ENCODE measurements at regions not wholly inside any gene's neighbourhood (a gene's known extent, or its start where the extent isn't known, plus 50 kb on each side); places are given as distances from the start of the nearest gene placed in this dataset.

GRCh38 chr5:24314106-24314505 is 330.7 kb downstream of the CDH10 start:
- Mint-ChIP-seq H3K9me3 (peaks cover 59% of the 10 kb centered on the region), H3K36me3 (ENCODE audit: low read depth) (no peaks in the 10 kb centered on the region), H3K4me3 (no peak overlapping the region), H3K4me1 (ENCODE audit: low read depth) (no peaks in the 10 kb centered on the region), H3K27ac (no peak overlapping the region), H3K27me3 (no peaks in the 10 kb centered on the region)
- intact Hi-C loops (cut with micrococcal nuclease) = no loop called here

DNA sequence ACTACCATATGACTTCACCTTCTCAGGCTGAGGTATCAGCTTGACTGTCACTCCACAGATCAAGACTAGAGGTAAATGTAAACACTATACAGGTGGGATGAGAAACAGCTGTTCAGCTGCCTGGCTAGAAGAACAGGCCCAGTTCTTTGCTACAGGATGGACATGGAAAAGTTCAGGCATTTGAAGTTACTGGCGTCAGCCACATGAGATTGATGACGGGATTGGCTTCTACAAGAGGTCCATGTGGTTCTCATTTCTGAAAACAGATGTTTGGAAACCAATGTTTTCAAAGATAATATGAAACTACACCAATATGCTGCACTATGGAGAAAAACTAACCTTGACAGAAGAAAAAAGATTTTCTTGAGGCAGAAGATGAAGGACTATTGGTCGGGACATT is 324.1 kb downstream of the CDH10 start:
- H3K27ac Mint-ChIP-seq = no peak overlapping the region
- H3K36me3 Mint-ChIP-seq (ENCODE audit: low read depth) = no peaks in the 10 kb centered on the region
- H3K4me3 Mint-ChIP-seq = no peak overlapping the region
- H3K9me3 Mint-ChIP-seq = peaks cover 18% of the 10 kb centered on the region
- intact Hi-C loops (cut with micrococcal nuclease) = no loop called here
- no peaks in the 10 kb centered on the region for H3K4me1 Mint-ChIP-seq (ENCODE audit: low read depth)
- no peaks in the 10 kb centered on the region for H3K27me3 Mint-ChIP-seq

GRCh38 chr5:24325306-24325832 is 319.4 kb downstream of the CDH10 start:
- H3K4me1 Mint-ChIP-seq (ENCODE audit: low read depth) = no peaks in the 10 kb centered on the region
- H3K4me3 Mint-ChIP-seq = no peak overlapping the region
- peaks cover 8% of the 10 kb centered on the region for H3K9me3 Mint-ChIP-seq
- H3K36me3 Mint-ChIP-seq (ENCODE audit: low read depth) = no peaks in the 10 kb centered on the region
- intact Hi-C loops (cut with micrococcal nuclease) = no loop called here
- no peak overlapping the region for H3K27ac Mint-ChIP-seq
- H3K27me3 Mint-ChIP-seq = no peaks in the 10 kb centered on the region

- H3K36me3 Mint-ChIP-seq (ENCODE audit: low read depth) = no peaks in the 10 kb centered on the region
- intact Hi-C loops (cut with micrococcal nuclease) = no loop called here
- H3K4me3 Mint-ChIP-seq = no peak overlapping the region
- no peaks in the 10 kb centered on the region for H3K27me3 Mint-ChIP-seq
- H3K4me1 Mint-ChIP-seq (ENCODE audit: low read depth) = no peaks in the 10 kb centered on the region
- H3K27ac Mint-ChIP-seq = no peak overlapping the region
- peaks cover 34% of the 10 kb centered on the region for H3K9me3 Mint-ChIP-seq
These were observed 313.2 kb downstream of the CDH10 start for GRCh38 chr5:24331531-24331930.

DNA sequence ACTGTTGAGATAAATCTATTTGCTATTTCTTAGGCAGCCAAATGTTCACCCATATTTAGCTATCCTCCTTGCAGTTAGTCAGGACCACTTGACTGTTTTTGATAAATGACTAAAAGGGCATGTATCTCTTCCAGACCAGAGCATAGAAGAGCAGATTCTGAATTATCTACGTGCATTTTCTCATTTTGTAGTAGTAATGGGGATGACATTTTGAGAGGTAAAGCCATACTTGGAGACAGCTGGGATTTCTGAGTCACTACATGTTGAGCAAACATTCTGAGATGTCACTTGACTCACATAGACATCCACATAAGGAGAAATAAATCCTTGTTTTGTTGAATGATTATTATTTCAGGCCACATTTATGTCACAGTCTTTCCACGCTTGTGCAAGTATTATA is 297.6 kb downstream of the CDH10 start:
- Mint-ChIP-seq H3K4me3 (no peak overlapping the region), H3K36me3 (ENCODE audit: low read depth) (no peaks in the 10 kb centered on the region), H3K9me3 (no peaks in the 10 kb centered on the region), H3K27ac (no peak overlapping the region), H3K27me3 (no peaks in the 10 kb centered on the region), H3K4me1 (ENCODE audit: low read depth) (no peaks in the 10 kb centered on the region)
- intact Hi-C loops (cut with micrococcal nuclease) = no loop called here

DNA sequence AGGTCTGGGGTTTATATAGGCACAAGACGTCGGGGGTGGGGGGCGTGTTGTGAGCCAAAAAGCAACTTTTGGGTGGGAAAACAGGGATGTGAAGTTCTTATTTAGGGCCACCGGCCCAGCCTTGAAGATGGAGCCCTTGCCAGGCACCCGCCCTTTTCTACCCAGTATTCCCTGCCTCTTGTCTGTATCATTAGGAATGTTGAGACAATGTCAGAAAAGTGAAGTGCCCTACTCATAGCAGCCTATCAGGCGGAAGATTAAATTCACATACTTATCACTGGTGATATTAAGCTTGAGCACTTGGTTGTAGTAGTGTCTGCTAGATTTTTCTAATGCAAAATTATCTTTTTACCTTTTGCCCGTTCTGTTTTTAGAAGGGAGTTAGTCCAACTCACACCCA is 293.5 kb downstream of the CDH10 start:
- Mint-ChIP-seq H3K27me3 (no peaks in the 10 kb centered on the region), H3K4me3 (no peak overlapping the region), H3K4me1 (ENCODE audit: low read depth) (no peaks in the 10 kb centered on the region), H3K9me3 (no peaks in the 10 kb centered on the region), H3K27ac (no peak overlapping the region), H3K36me3 (ENCODE audit: low read depth) (no peaks in the 10 kb centered on the region)
- intact Hi-C loops (cut with micrococcal nuclease) = no loop called here

GRCh38 chr5:24353016-24353415 is 291.8 kb downstream of the CDH10 start:
- Mint-ChIP-seq H3K4me1 (ENCODE audit: low read depth) (no peaks in the 10 kb centered on the region), H3K27ac (no peak overlapping the region), H3K9me3 (no peaks in the 10 kb centered on the region), H3K36me3 (ENCODE audit: low read depth) (no peaks in the 10 kb centered on the region), H3K27me3 (no peaks in the 10 kb centered on the region), H3K4me3 (no peak overlapping the region)
- intact Hi-C loops (cut with micrococcal nuclease) = no loop called here

- Mint-ChIP-seq H3K27me3 (no peaks in the 10 kb centered on the region), H3K27ac (no peak overlapping the region), H3K4me3 (no peak overlapping the region), H3K9me3 (no peaks in the 10 kb centered on the region), H3K4me1 (ENCODE audit: low read depth) (no peaks in the 10 kb centered on the region), H3K36me3 (ENCODE audit: low read depth) (no peaks in the 10 kb centered on the region)
- intact Hi-C loops (cut with micrococcal nuclease) = no loop called here
These were observed 291.2 kb downstream of the CDH10 start for GRCh38 chr5:24353611-24354010.

DNA sequence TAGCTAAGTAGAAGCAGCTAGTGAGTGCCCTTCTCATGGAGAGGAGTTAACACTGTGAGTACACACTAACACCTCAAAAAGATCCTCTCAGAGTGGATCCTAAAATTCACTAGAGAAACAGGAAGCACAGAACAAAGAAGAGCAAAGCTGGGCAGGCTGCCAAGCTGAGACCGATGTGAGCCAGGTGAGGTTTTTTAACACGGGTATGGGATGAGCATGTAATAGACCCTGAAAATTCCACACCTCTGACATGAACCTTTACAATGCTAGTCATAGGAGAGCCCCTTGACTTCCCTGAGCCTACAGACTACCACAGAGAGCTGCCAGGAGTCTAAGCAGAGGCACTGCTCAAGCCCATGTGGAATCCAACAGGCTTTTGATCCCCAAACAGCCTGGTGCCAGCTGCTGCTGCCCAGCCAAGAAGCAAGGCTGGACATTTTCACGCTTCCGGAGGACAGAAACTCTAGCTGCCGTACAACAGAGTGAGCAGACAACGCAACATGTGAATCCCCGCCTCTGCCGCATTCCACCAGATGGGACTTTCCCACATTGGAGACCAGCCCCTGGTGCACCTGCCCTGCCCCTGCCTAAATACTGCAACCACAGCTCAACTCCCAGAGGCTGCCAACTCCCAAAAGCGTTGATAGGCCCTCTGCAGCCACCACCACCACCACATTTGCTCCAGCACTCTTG is 280.8 kb downstream of the CDH10 start:
- intact Hi-C loops (cut with micrococcal nuclease) = no loop called here
- H3K27me3 Mint-ChIP-seq = no peaks in the 10 kb centered on the region
- no peak overlapping the region for H3K4me3 Mint-ChIP-seq
- H3K9me3 Mint-ChIP-seq = peaks cover 33% of the 10 kb centered on the region
- no peaks in the 10 kb centered on the region for H3K4me1 Mint-ChIP-seq (ENCODE audit: low read depth)
- no peak overlapping the region for H3K27ac Mint-ChIP-seq
- H3K36me3 Mint-ChIP-seq (ENCODE audit: low read depth) = no peaks in the 10 kb centered on the region

DNA sequence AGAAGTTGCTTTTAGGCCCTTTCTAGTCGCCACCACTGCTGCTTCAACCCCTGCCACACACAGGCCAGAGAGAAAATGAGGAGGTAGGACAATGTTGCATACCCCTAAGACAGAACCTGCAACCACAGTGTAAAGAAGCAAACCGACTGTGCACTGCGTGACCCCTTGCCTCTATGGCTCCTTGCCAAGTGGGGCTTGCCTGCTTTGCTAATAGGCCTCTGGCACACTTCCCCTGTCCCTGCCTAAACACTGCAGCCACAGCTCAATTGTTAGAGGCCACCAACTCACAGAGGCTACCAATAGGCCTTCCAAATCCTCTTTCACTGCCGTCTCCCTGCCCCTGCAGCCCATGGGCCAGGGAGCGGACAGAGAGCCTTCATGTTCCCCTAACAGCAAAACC is 280.1 kb downstream of the CDH10 start:
- H3K4me3 Mint-ChIP-seq = no peak overlapping the region

DNA sequence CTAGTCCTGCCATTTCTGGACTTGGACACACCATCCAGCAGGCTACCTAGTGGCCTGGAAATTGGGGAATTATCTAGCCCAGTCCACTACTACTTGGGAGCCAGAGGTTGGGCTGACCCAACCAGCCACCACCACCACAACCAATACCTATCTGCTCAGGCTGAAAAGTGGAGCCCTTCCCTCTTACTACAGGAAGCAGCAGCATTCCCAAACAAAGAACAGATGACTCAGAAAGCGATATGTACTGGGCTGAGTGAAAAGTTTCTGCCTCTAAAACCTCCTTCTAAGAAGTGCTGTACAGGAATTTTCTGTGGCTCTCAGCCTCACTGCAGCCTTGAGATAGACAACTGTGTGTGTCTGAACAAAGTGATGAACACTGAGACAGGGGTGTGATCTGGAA is 279.4 kb downstream of the CDH10 start:
- Mint-ChIP-seq H3K36me3 (ENCODE audit: low read depth) (no peaks in the 10 kb centered on the region), H3K27me3 (no peaks in the 10 kb centered on the region)

More for the DNA sequence above, 280.1 kb downstream of the CDH10 start:
- Mint-ChIP-seq H3K27me3 (no peaks in the 10 kb centered on the region), H3K27ac (no peak overlapping the region), H3K9me3 (peaks cover 33% of the 10 kb centered on the region), H3K36me3 (ENCODE audit: low read depth) (no peaks in the 10 kb centered on the region), H3K4me1 (ENCODE audit: low read depth) (no peaks in the 10 kb centered on the region)
- intact Hi-C loops (cut with micrococcal nuclease) = no loop called here

GRCh38 chr5:24367216-24367615 is 277.6 kb downstream of the CDH10 start:
- no peak overlapping the region for H3K4me3 Mint-ChIP-seq
- H3K27me3 Mint-ChIP-seq = no peaks in the 10 kb centered on the region
- H3K27ac Mint-ChIP-seq = no peak overlapping the region
- H3K36me3 Mint-ChIP-seq (ENCODE audit: low read depth) = no peaks in the 10 kb centered on the region
- intact Hi-C loops (cut with micrococcal nuclease) = no loop called here
- no peaks in the 10 kb centered on the region for H3K4me1 Mint-ChIP-seq (ENCODE audit: low read depth)
- H3K9me3 Mint-ChIP-seq = peaks cover 23% of the 10 kb centered on the region

More for the DNA sequence above, 279.4 kb downstream of the CDH10 start:
- H3K4me3 Mint-ChIP-seq = no peak overlapping the region
- H3K4me1 Mint-ChIP-seq (ENCODE audit: low read depth) = no peaks in the 10 kb centered on the region
- H3K27ac Mint-ChIP-seq = no peak overlapping the region
- peaks cover 31% of the 10 kb centered on the region for H3K9me3 Mint-ChIP-seq
- intact Hi-C loops (cut with micrococcal nuclease) = no loop called here

- Mint-ChIP-seq H3K9me3 (peaks cover 23% of the 10 kb centered on the region), H3K4me3 (no peak overlapping the region), H3K27me3 (no peaks in the 10 kb centered on the region), H3K4me1 (ENCODE audit: low read depth) (no peaks in the 10 kb centered on the region), H3K36me3 (ENCODE audit: low read depth) (no peaks in the 10 kb centered on the region), H3K27ac (no peak overlapping the region)
- intact Hi-C loops (cut with micrococcal nuclease) = no loop called here
These were observed 276.7 kb downstream of the CDH10 start for GRCh38 chr5:24368115-24368514.

DNA sequence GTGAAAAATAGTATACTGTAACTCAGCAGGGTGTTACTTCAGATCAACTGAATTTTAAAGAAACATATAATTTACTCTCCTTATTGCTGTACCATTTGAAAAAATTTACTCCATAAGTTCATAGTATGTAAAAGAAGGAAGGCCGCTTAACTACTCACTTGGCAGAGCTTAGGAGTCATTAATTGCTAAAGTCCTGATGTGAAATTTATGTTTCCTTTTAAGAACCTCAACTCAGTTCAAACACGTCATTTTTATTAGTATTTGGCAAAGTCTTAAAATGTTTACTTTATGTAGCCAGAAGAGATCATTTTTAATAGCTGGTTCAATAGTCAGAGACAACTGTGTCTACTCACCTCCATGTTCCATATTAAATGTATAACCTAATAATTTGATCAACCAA is 268.6 kb downstream of the CDH10 start:
- Mint-ChIP-seq H3K4me1 (ENCODE audit: low read depth) (no peaks in the 10 kb centered on the region), H3K36me3 (ENCODE audit: low read depth) (no peaks in the 10 kb centered on the region), H3K4me3 (no peak overlapping the region), H3K9me3 (no peaks in the 10 kb centered on the region), H3K27me3 (no peaks in the 10 kb centered on the region), H3K27ac (no peak overlapping the region)
- intact Hi-C loops (cut with micrococcal nuclease) = no loop called here

- no peak overlapping the region for H3K27ac Mint-ChIP-seq
- intact Hi-C loops (cut with micrococcal nuclease) = no loop called here
- H3K9me3 Mint-ChIP-seq = no peaks in the 10 kb centered on the region
- no peaks in the 10 kb centered on the region for H3K36me3 Mint-ChIP-seq (ENCODE audit: low read depth)
- no peak overlapping the region for H3K4me3 Mint-ChIP-seq
- H3K27me3 Mint-ChIP-seq = no peaks in the 10 kb centered on the region
- H3K4me1 Mint-ChIP-seq (ENCODE audit: low read depth) = no peaks in the 10 kb centered on the region
These were observed 268.2 kb downstream of the CDH10 start for GRCh38 chr5:24376616-24377015.
